ENCODE measurements at regions not wholly inside any gene's neighbourhood (a gene's known extent, or its start where the extent isn't known, plus 50 kb on each side); places are given as distances from the start of the nearest gene placed in this dataset.

DNA sequence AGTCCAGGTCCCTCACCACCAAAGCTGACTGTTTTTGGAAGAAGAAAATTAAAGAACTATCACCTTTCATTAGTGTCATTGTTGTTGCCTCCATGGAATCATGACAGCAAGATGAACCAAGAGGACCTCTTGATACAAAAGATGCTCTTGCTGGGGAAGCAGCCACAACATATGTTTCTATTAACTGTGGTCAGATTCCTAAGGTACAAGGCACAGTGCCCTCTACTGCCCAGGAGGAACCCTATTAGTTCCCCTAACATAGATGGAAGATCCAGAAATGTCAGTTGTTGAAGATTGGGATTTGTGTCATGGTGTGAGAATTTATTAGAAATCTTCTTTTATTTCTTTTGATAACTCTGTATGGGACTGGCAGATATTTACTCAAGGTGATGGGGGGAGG is 188.2 kb upstream of the ANKFN1 start:
- FAIRE-seq (no peak), DNase-seq (ENCODE audit: low read depth) (no peak)
- Histone ChIP-seq H3K36me3 (ENCODE audit: control insufficient read depth, insufficient read depth, low read length) (no peaks in the 10 kb centered on the region), H3K27me3 (ENCODE audit: control insufficient read depth, insufficient read depth, low read length) (no peaks in the 10 kb centered on the region), H3K4me3 (ENCODE audit: low read depth, low read length) (no peak overlapping the region)
- TF ChIP-seq, protein P1, sequence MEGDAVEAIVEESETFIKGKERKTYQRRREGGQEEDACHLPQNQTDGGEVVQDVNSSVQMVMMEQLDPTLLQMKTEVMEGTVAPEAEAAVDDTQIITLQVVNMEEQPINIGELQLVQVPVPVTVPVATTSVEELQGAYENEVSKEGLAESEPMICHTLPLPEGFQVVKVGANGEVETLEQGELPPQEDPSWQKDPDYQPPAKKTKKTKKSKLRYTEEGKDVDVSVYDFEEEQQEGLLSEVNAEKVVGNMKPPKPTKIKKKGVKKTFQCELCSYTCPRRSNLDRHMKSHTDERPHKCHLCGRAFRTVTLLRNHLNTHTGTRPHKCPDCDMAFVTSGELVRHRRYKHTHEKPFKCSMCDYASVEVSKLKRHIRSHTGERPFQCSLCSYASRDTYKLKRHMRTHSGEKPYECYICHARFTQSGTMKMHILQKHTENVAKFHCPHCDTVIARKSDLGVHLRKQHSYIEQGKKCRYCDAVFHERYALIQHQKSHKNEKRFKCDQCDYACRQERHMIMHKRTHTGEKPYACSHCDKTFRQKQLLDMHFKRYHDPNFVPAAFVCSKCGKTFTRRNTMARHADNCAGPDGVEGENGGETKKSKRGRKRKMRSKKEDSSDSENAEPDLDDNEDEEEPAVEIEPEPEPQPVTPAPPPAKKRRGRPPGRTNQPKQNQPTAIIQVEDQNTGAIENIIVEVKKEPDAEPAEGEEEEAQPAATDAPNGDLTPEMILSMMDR (IDR thresholded peaks at IDR 0.05; ENCODE audit: insufficient read depth, low read length, severe bottlenecking) = no peak

DNA sequence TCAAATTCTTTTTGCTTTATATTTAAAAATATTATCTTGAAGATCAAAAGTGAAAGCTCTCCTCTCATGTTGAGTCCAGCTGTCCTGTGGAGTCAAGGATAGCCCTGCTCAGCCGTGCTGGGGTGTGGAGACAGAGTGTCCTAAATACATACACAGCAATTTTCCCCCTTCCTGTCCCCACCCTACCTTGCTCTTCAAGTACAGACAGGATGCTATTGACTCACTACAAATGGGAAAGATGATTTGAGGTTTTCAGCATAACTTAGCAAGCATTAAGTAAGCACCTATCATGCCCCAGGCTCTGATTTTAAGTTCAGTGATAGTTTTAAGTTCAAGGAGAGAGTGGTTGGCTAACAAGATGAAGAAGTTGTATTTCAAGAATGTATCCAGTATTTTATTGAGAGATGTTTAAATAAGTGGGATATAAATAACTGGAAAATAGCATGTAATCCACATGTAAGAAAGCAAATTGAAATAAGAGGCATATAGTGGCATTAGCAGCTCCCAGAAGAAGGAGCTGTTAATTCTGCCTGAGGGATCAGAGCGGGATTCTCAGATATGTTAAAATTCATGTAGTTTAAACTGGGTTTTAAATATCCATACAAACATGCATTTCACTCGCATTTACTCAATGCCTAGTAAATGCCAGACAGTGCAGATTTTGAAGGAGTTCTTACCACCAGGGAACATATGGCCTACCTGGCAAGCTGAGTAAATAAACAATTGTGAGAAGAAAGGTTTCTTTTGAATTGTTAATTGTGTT is 183.5 kb upstream of the ANKFN1 start:
- Histone ChIP-seq H3K36me3 (ENCODE audit: control insufficient read depth, insufficient read depth, low read length) (no peaks in the 10 kb centered on the region), H3K4me3 (ENCODE audit: low read depth, low read length) (no peak overlapping the region), H3K27me3 (ENCODE audit: control insufficient read depth, insufficient read depth, low read length) (no peaks in the 10 kb centered on the region)
- FAIRE-seq (no peak), DNase-seq (ENCODE audit: low read depth) (peak; percentile 72)
- TF ChIP-seq, protein P1 (IDR thresholded peaks at IDR 0.05; ENCODE audit: insufficient read depth, low read length, severe bottlenecking) = no peak

DNA sequence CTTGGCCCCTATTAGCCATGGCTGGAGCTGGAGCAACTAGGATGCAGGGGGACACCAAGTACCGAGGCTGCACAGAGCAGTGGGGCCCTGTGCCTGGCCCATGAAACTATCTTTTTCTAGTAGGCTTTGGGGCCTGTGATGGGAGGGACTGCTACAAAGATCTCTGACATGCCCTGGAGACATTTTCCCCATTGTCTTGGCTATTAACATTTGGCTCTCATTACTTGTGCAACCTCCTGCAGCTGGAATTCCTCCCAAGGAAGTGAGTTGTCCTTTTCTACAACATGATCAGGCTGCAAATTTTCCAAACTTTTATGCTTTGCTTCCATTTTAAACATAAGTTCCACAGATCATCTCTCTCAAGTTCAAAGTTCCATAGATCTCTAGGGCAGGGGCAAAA is 174.7 kb upstream of the ANKFN1 start:
- DNase-seq (ENCODE audit: low read depth) (no peak), FAIRE-seq (no peak)
- H3K27me3 ChIP-seq (ENCODE audit: control insufficient read depth, insufficient read depth, low read length) = no peaks in the 10 kb centered on the region
- TF ChIP-seq, protein P1 (IDR thresholded peaks at IDR 0.05; ENCODE audit: insufficient read depth, low read length, severe bottlenecking) = no peak
- no peak overlapping the region for H3K4me3 ChIP-seq (ENCODE audit: low read depth, low read length)
- H3K36me3 ChIP-seq (ENCODE audit: control insufficient read depth, insufficient read depth, low read length) = no peaks in the 10 kb centered on the region

DNA sequence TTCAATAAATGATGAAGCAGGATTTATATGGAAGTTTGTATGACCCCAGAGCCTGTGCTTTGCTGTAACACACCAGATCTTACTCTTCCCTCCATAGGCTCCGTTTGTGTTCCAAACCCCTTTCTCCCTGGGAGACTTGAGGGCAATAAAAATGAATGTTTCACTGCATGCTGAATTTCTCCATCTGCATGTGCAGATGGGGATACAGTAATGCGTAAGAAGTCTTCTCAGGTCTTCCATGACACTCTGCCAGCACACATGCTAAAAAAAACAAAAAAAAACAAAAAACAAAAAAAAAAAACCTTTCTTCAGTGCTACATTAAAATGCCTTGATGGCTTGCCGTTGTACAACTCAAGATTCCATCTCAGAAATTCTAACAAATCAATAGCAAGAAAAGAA is 170.2 kb upstream of the ANKFN1 start:
- Histone ChIP-seq H3K4me3 (ENCODE audit: low read depth, low read length) (no peak overlapping the region), H3K27me3 (ENCODE audit: control insufficient read depth, insufficient read depth, low read length) (no peaks in the 10 kb centered on the region), H3K36me3 (ENCODE audit: control insufficient read depth, insufficient read depth, low read length) (no peaks in the 10 kb centered on the region)
- no peak for FAIRE-seq
- no peak for DNase-seq (ENCODE audit: low read depth)
- TF ChIP-seq, protein P1 (IDR thresholded peaks at IDR 0.05; ENCODE audit: insufficient read depth, low read length, severe bottlenecking) = no peak

DNA sequence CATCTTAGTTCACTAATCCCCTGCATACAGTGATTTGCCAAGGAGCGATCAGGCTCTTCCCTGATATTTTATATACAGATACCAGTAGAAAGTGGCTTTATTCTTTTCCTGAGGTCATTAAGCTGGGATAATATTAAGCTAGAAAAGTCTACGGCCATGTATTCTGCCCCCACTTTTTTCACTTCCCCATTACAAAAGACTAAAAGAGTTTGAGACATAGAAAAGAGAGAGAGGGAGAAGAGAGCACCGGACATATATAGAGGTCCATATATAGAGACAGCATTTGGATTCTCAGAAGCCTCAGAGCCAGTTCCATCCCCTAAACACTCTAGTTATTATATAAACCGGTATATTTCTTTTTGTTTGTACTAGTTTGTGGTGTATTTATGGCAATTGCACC is 166.5 kb upstream of the ANKFN1 start:
- TF ChIP-seq, protein P1 (IDR thresholded peaks at IDR 0.05; ENCODE audit: insufficient read depth, low read length, severe bottlenecking) = no peak
- no peaks in the 10 kb centered on the region for H3K36me3 ChIP-seq (ENCODE audit: control insufficient read depth, insufficient read depth, low read length)
- FAIRE-seq (no peak), DNase-seq (ENCODE audit: low read depth) (no peak)
- no peaks in the 10 kb centered on the region for H3K27me3 ChIP-seq (ENCODE audit: control insufficient read depth, insufficient read depth, low read length)
- H3K4me3 ChIP-seq (ENCODE audit: low read depth, low read length) = no peak overlapping the region

DNA sequence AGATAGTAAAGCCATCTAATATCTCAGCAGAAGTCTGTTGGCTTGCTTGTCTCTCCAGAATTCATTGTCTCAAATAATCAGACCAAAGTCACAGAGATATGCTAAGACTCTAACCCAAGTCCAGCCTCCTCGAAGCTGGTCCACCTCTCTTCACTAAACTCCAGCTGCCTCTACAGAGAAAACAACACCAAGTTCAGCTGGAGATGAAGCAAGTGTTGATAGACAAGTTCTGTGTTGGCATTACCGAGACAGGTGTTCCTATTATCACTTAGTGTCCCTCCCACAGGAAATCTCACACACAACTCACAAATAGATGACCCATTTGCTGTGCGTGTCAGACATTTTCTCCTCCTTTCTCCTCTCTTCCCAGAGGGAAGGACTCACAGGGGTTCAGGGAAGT is 164.4 kb upstream of the ANKFN1 start:
- Histone ChIP-seq H3K4me3 (ENCODE audit: low read depth, low read length) (no peak overlapping the region), H3K36me3 (ENCODE audit: control insufficient read depth, insufficient read depth, low read length) (no peaks in the 10 kb centered on the region), H3K27me3 (ENCODE audit: control insufficient read depth, insufficient read depth, low read length) (no peaks in the 10 kb centered on the region)
- TF ChIP-seq, protein P1 (IDR thresholded peaks at IDR 0.05; ENCODE audit: insufficient read depth, low read length, severe bottlenecking) = no peak
- FAIRE-seq = no peak
- DNase-seq (ENCODE audit: low read depth) = no peak

Data from bronchial epithelial cell (primary cell).